COLO668 (cell line): ENCODE measurements at regions not wholly inside any gene's neighbourhood (a gene's known extent, or its start where the extent isn't known, plus 50 kb on each side); places are given as distances from the start of the nearest gene placed in this dataset.

Source experiments
- DNase-seq: peaks from one replicate; lab custom pipeline; 2025; ENCODE audit not compliant: unreplicated experiment; lab: John Stamatoyannopoulos, UW

- no peak for DNase-seq
Observed at GRCh38 chr2:172350839-172351479, 76.4 kb upstream of the ITGA6 start.

GRCh38 chr2:172351586-172351985 lies 75.8 kb upstream of the ITGA6 start:
- DNase-seq: no peak

GRCh38 chr2:172354347-172354746 lies 73.0 kb upstream of the ITGA6 start:
- no peak for DNase-seq

GRCh38 chr2:172357442-172357841 lies 69.9 kb upstream of the ITGA6 start:
- no peak for DNase-seq

- DNase-seq: no peak
Observed at GRCh38 chr2:172358691-172359556, 68.5 kb upstream of the ITGA6 start.

GRCh38 chr2:172361360-172361759 lies 66.0 kb upstream of the ITGA6 start:
- no peak for DNase-seq

- no peak for DNase-seq
Observed at GRCh38 chr2:172361840-172362239, 65.5 kb upstream of the ITGA6 start.

GRCh38 chr2:172364261-172364660 lies 63.1 kb upstream of the ITGA6 start:
- DNase-seq: no peak

GRCh38 chr2:172366596-172367150 lies 60.7 kb upstream of the ITGA6 start:
- DNase-seq: no peak

GRCh38 chr2:172370821-172371455 lies 56.4 kb upstream of the ITGA6 start:
- DNase-seq: no peak

GRCh38 chr2:172372436-172372835 lies 55.0 kb upstream of the ITGA6 start:
- no peak for DNase-seq

- DNase-seq: no peak
Observed at GRCh38 chr2:172373076-172373475, 54.3 kb upstream of the ITGA6 start.

GRCh38 chr2:172373766-172374165 lies 53.6 kb upstream of the ITGA6 start:
- no peak for DNase-seq

GRCh38 chr2:172374318-172375240 lies 52.8 kb upstream of the ITGA6 start:
- no peak for DNase-seq

- DNase-seq: no peak
Observed at GRCh38 chr2:172375251-172375650, 52.1 kb upstream of the ITGA6 start.

GRCh38 chr2:172376016-172376415 lies 51.4 kb upstream of the ITGA6 start:
- no peak for DNase-seq

GRCh38 chr2:172376505-172377125 lies 50.8 kb upstream of the ITGA6 start:
- DNase-seq: no peak

GRCh38 chr2:172377408-172377807 lies 50.0 kb upstream of the ITGA6 start:
- DNase-seq: no peak
